ENCODE measurements at regions not wholly inside any gene's neighbourhood (a gene's known extent, or its start where the extent isn't known, plus 50 kb on each side); places are given as distances from the start of the nearest gene placed in this dataset.

- no peak for DNase-seq (ENCODE audit: low read depth)
- no peak for TF ChIP-seq CTCF (IDR thresholded peaks at IDR 0.05; ENCODE audit: insufficient read depth, low read depth, low read length, missing control alignments)
- H3K4me3 ChIP-seq (ENCODE audit: low read length) = no peak overlapping the region
Measured at GRCh38 chr2:21223618-21224017, 99.8 kb downstream of the TDRD15 start.

GRCh38 chr2:21228041-21228895 is 104.5 kb downstream of the TDRD15 start:
- H3K4me3 ChIP-seq (ENCODE audit: low read length) = no peak overlapping the region
- TF ChIP-seq CTCF (IDR thresholded peaks at IDR 0.05; ENCODE audit: insufficient read depth, low read depth, low read length, missing control alignments) = no peak
- no peak for DNase-seq (ENCODE audit: low read depth)

GRCh38 chr2:21229302-21229701 is 105.5 kb downstream of the TDRD15 start:
- no peak for DNase-seq (ENCODE audit: low read depth)
- no peak for TF ChIP-seq CTCF (IDR thresholded peaks at IDR 0.05; ENCODE audit: insufficient read depth, low read depth, low read length, missing control alignments)
- no peak overlapping the region for H3K4me3 ChIP-seq (ENCODE audit: low read length)

GRCh38 chr2:21230140-21230539 is 106.4 kb downstream of the TDRD15 start:
- no peak overlapping the region for H3K4me3 ChIP-seq (ENCODE audit: low read length)
- no peak for DNase-seq (ENCODE audit: low read depth)
- no peak for TF ChIP-seq CTCF (IDR thresholded peaks at IDR 0.05; ENCODE audit: insufficient read depth, low read depth, low read length, missing control alignments)

GRCh38 chr2:21231985-21232384 is 108.2 kb downstream of the TDRD15 start:
- no peak for DNase-seq (ENCODE audit: low read depth)
- H3K4me3 ChIP-seq (ENCODE audit: low read length) = no peak overlapping the region
- TF ChIP-seq CTCF (IDR thresholded peaks at IDR 0.05; ENCODE audit: insufficient read depth, low read depth, low read length, missing control alignments) = no peak

GRCh38 chr2:21233194-21233593 is 109.4 kb downstream of the TDRD15 start:
- no peak for DNase-seq (ENCODE audit: low read depth)
- TF ChIP-seq CTCF (IDR thresholded peaks at IDR 0.05; ENCODE audit: insufficient read depth, low read depth, low read length, missing control alignments) = no peak
- H3K4me3 ChIP-seq (ENCODE audit: low read length) = no peak overlapping the region

- TF ChIP-seq CTCF (IDR thresholded peaks at IDR 0.05; ENCODE audit: insufficient read depth, low read depth, low read length, missing control alignments) = no peak
- no peak for DNase-seq (ENCODE audit: low read depth)
- H3K4me3 ChIP-seq (ENCODE audit: low read length) = no peak overlapping the region
Measured at GRCh38 chr2:21234001-21234400, 110.2 kb downstream of the TDRD15 start.

Data from epithelial cell of esophagus (primary cell).